ENCODE measurements at regions not wholly inside any gene's neighbourhood (a gene's known extent, or its start where the extent isn't known, plus 50 kb on each side); places are given as distances from the start of the nearest gene placed in this dataset.

DNA sequence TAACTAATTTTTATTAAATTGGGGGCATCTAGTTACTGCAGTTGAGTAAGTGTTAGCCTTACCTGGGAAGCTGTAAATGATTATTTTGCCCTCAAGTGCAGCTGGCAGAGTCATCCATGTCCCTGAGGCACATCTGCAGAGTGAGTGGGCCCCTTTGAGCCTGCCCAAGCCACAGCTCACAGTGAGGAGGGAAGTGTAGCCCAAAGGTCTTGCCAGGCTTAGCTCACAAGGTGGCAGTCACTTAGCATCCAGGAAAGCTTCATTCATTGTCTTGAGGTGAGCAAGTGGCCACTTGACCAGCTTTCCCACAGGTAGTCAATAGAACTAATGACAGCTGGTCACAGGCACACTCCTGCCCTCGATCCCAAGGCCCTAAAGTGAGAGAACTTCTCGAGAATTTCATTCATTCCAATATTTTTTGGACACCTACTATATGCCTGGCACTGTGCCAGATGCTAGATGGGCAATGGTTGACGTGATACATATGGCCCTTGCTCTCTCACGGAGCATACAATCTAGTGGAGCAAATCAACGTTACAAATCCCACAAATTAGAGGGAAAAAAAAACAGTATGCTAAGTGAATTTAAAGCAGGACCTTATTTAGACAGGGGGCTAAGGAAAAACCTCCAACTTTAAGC lies 163.3 kb upstream of the IL12A start:
- TF ChIP-seq, protein P1, sequence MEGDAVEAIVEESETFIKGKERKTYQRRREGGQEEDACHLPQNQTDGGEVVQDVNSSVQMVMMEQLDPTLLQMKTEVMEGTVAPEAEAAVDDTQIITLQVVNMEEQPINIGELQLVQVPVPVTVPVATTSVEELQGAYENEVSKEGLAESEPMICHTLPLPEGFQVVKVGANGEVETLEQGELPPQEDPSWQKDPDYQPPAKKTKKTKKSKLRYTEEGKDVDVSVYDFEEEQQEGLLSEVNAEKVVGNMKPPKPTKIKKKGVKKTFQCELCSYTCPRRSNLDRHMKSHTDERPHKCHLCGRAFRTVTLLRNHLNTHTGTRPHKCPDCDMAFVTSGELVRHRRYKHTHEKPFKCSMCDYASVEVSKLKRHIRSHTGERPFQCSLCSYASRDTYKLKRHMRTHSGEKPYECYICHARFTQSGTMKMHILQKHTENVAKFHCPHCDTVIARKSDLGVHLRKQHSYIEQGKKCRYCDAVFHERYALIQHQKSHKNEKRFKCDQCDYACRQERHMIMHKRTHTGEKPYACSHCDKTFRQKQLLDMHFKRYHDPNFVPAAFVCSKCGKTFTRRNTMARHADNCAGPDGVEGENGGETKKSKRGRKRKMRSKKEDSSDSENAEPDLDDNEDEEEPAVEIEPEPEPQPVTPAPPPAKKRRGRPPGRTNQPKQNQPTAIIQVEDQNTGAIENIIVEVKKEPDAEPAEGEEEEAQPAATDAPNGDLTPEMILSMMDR (IDR thresholded peaks at IDR 0.05), result no peak
- TF ChIP-seq POLR2AphosphoS5 (IDR thresholded peaks at IDR 0.05), result no peak
- TF ChIP-seq EP300 (IDR thresholded peaks at IDR 0.05), result no peak

Measured in gastroesophageal sphincter (tissue), 3 donors.